Psoas muscle (tissue), 7 donors: ENCODE measurements at regions not wholly inside any gene's neighbourhood (a gene's known extent, or its start where the extent isn't known, plus 50 kb on each side); places are given as distances from the start of the nearest gene placed in this dataset.

Experiments
- ATAC-seq, 4 donors: fragments of 200-7000 bp; cut with Tn5 transposase; one replicate each; pipeline ENCODE4 v1.9.1; 2020; ENCODE audit warnings: moderate library complexity in 3 of 4, mild to moderate bottlenecking in 2 of 4
- DNase-seq, 2 donors: peaks; one replicate each; pipeline ENCODE4 v3.0.0-alpha.2; 2020
- H3K27ac ChIP-seq: fragments of 200-600 bp; one replicate; pipeline ENCODE4 v1.8.0; 2022
- H3K27me3 ChIP-seq, 3 donors: fragments of 200-600 bp in 1 of 3; one replicate each; pipeline versions ENCODE4 v1.6.1 to v1.8.0; 2013 to 2022; ENCODE audit warnings: low read length in 2 of 3, mild to moderate bottlenecking in 2 of 3, moderate library complexity in 1 of 3; ENCODE audit not compliant: insufficient read depth in 3 of 3
- H3K36me3 ChIP-seq, 2 donors: fragments of 200-600 bp in 1 of 2; one replicate each; pipeline versions ENCODE4 v1.6.1 to v1.8.0; 2013 to 2022; ENCODE audit warnings: low read depth in 1 of 2, mild to moderate bottlenecking in 1 of 2, moderate library complexity in 1 of 2; ENCODE audit not compliant: insufficient read depth in 1 of 2
- H3K4me1 ChIP-seq: fragments of 200-600 bp; one replicate; pipeline ENCODE4 v1.8.0; 2022
- H3K4me3 ChIP-seq: fragments of 200-600 bp; one replicate; pipeline ENCODE4 v1.8.0; 2022; ENCODE audit warnings: mild to moderate bottlenecking
- H3K9me3 ChIP-seq: fragments of 200-600 bp; one replicate; pipeline ENCODE4 v1.8.0; 2022
- WGBS, 3 donors: extraction: QIAGEN DNeasy Blood & Tissue Kit; methylation state at CpG; one replicate each; pipeline versions ENCODE4 v1.1.6 to v1.1.7; 2013; 5-methylcytosine and 5-hydroxymethylcytosine counted together
- intact Hi-C, 2 donors: fragments of 100-400 bp; cut with DNase I; formaldehyde crosslinking; loops; one replicate each; pipeline versions ENCODE4 v1.11.0 to v1.14.2; 2022
- TF ChIP-seq, protein P1 (sequence below): fragments of 200-600 bp; IDR thresholded peaks from one replicate; pipeline ENCODE4 v1.8.0; 2022; ENCODE audit warnings: antibody characterized with exemption
- donor health status: healthy with polysubstance abuse.
- donor health status: DM: no; HTN: no; CAD: no; lungs with moderate emphysema.
- donor health status: Bipolar disorder and iron deficiency.
- donor health status: healthy.
- donor health status: DM: yes; HTN: yes; CAD: no.
- donor health status: DM: no; HTN: no; CAD: no.
- donor health status: DM: yes; HTN: yes; CAD: no.

DNA sequence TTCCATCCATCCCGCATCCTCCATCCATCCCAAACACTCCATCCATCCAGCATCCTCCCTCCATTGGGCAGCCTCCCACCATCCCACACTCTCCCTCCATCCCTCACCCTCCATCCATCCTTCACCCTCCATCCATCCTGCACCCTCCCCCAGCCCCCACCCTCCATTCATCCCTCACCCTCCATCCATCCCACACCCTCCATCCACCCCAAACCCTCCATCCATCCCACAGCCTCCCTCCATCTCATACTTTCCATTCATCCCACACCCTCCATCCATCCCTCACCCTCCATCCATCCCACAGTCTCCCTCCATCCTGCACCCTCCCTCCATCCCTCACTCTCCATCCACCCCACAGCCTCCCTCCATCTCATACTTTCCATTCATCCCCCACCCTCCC, 60.4 kb downstream of the FOXI2 start:
- Histone ChIP-seq H3K4me3 (no peak overlapping the region), H3K9me3 (no peaks in the 10 kb centered on the region), H3K27me3 (no peaks in the 10 kb centered on the region), H3K27ac (no peak overlapping the region), H3K36me3 (no peaks in the 10 kb centered on the region), H3K4me1 (no peaks in the 10 kb centered on the region)
- 100% methylated on average over 1 of the region's 1 CpG for WGBS, 3 donors
- DNase-seq (no peak), ATAC-seq (peak in 3 of 4 donors; percentile 40 to 58 (median 53))
- intact Hi-C loops = no loop called here
- TF ChIP-seq, protein P1, sequence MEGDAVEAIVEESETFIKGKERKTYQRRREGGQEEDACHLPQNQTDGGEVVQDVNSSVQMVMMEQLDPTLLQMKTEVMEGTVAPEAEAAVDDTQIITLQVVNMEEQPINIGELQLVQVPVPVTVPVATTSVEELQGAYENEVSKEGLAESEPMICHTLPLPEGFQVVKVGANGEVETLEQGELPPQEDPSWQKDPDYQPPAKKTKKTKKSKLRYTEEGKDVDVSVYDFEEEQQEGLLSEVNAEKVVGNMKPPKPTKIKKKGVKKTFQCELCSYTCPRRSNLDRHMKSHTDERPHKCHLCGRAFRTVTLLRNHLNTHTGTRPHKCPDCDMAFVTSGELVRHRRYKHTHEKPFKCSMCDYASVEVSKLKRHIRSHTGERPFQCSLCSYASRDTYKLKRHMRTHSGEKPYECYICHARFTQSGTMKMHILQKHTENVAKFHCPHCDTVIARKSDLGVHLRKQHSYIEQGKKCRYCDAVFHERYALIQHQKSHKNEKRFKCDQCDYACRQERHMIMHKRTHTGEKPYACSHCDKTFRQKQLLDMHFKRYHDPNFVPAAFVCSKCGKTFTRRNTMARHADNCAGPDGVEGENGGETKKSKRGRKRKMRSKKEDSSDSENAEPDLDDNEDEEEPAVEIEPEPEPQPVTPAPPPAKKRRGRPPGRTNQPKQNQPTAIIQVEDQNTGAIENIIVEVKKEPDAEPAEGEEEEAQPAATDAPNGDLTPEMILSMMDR = no peak

DNA sequence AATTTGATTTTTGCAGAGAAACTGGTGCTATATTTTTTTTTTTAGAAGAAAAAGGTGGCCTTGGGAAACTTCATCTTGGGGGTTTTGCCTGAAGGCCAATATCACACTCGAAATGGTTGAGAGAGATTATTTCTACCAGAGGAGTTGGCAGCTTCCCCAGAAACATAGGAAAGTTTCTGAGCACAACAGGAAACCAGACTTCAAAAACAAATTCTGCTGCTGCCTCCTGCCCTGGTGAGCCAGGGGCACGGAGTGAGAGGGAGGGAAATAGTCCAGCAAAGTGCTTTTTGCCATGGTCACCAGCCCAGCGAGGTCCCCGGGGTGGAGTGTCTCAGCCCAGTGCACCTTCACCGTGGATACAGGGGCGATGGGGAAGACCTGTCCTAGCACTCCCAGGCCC, 61.1 kb downstream of the FOXI2 start:
- no peak for ATAC-seq
- H3K27ac ChIP-seq = no peak overlapping the region

DNA sequence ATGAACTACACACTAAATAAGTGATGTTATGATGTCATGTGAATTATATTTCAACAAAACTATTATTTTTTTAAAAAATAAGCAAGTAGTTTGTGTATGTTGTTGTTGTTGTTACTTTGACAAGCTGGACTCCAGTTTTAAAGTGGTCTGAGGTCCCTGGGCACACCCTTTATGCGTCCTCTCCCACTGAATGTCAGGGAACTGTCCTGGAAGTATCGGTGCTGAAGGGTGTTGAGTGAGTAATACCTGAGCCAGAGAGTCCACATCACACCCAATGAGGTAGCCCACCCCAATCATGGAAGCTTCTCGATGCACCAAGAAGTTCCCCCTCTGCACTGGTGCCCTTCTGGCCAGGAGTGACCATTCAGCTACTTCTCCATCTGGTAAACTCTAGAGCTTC, 64.3 kb downstream of the FOXI2 start:
- Histone ChIP-seq H3K27ac (no peak overlapping the region), H3K9me3 (no peaks in the 10 kb centered on the region), H3K4me3 (no peak overlapping the region), H3K27me3 (peaks cover 0 to 1% (median 0%) of the 10 kb centered on the region in 3 donors), H3K36me3 (no peaks in the 10 kb centered on the region), H3K4me1 (no peaks in the 10 kb centered on the region)
- WGBS, 3 donors = 74 to 86% (median 80%) methylated on average over 3 of the region's 3 CpGs
- ATAC-seq (no peak), DNase-seq (no peak)
- TF ChIP-seq, protein P1 = no peak
- intact Hi-C loops = no loop called here

More for the DNA sequence above, 61.1 kb downstream of the FOXI2 start:
- Histone ChIP-seq H3K4me1 (no peaks in the 10 kb centered on the region), H3K27me3 (no peaks in the 10 kb centered on the region), H3K4me3 (no peak overlapping the region), H3K36me3 (no peaks in the 10 kb centered on the region), H3K9me3 (no peaks in the 10 kb centered on the region)
- WGBS, 3 donors = 29 to 38% (median 34%) methylated on average over 6 of the region's 6 CpGs
- TF ChIP-seq, protein P1 = no peak
- intact Hi-C loops = no loop called here
- DNase-seq = no peak

DNA sequence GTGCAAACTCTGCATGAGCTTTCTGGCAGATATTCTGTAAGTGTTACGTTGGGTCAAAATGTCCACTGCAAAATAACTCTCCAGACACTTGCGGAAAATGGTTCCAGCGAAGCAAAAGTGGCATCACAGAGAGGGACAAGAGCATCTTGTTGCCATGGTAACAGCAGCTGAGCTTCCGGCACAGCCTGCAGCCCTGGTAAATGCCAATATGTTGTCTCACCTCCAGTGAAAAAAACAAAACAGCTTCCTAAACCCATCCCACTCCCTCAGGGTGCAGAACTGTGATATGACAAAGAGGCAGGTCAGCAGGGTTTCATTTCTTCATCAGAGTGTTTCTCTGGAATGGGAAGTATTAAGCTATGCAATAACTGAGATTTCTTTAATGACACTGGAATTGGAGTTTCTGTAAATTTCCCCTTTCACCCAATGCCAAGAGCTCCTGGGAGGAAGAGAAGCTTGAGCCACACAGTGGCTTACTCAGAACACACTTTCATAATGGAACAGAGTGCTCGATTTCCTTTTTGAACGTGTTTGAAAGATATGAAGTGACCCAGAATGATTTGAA, 65.6 kb downstream of the FOXI2 start:
- TF ChIP-seq, protein P1 = no peak
- ATAC-seq (no peak), DNase-seq (no peak)
- Histone ChIP-seq H3K4me1 (no peaks in the 10 kb centered on the region), H3K4me3 (no peak overlapping the region), H3K27me3 (peaks cover 0 to 1% (median 0%) of the 10 kb centered on the region in 3 donors), H3K27ac (no peak overlapping the region), H3K9me3 (no peaks in the 10 kb centered on the region), H3K36me3 (no peaks in the 10 kb centered on the region)
- WGBS, 3 donors = 66 to 68% (median 66%) methylated on average over 6 of the region's 6 CpGs
- intact Hi-C loops = no loop called here

DNA sequence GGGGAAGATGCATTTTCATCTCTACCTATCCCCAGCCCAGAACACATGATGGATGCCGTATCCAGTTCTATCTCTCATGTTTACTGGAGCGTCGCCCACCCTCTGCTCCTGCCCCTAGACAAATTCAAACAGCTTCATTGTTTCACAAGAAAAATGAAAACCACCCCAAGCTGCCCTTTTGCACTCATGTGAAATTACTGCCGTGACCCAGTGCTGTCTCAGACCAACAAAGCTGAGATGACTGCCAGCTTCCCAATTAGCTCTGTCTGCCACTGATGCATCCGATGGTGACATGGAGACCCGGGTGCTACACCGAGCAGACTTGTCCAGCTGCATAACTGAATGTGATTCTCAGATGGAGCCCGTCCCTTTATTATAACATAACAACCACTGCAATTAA, 67.7 kb downstream of the FOXI2 start:
- WGBS, 3 donors = 40 to 53% (median 47%) methylated on average over 8 of the region's 8 CpGs
- H3K9me3 ChIP-seq = no peaks in the 10 kb centered on the region
- TF ChIP-seq, protein P1 = no peak
- no peak overlapping the region for H3K27ac ChIP-seq
- peaks cover 0 to 3% (median 1%) of the 10 kb centered on the region in 3 donors for H3K27me3 ChIP-seq
- no peak for DNase-seq
- H3K4me1 ChIP-seq = no peaks in the 10 kb centered on the region
- intact Hi-C loops = no loop called here
- no peak for ATAC-seq
- H3K4me3 ChIP-seq = no peak overlapping the region
- H3K36me3 ChIP-seq = no peaks in the 10 kb centered on the region
